Psoas muscle (tissue), 7 donors: ENCODE measurements at regions not wholly inside any gene's neighbourhood (a gene's known extent, or its start where the extent isn't known, plus 50 kb on each side); places are given as distances from the start of the nearest gene placed in this dataset.
A peak's percentile ranks its signal among the peaks of the same experiment; 100 is the strongest.
"Not testable (repeated sequence)": the region's sequence is repeated elsewhere in the genome, so short reads cannot be mapped to it uniquely, and the experiment has no call there.

Source experiments
- ATAC-seq, 4 donors: fragments of 200-7000 bp; cut with Tn5 transposase; one replicate each; pipeline ENCODE4 v1.9.1; 2020; ENCODE audit warnings: moderate library complexity in 3 of 4, mild to moderate bottlenecking in 2 of 4
- DNase-seq, 2 donors: peaks; one replicate each; pipeline ENCODE4 v3.0.0-alpha.2; 2020
- H3K27ac ChIP-seq: fragments of 200-600 bp; one replicate; pipeline ENCODE4 v1.8.0; 2022
- H3K27me3 ChIP-seq, 3 donors: fragments of 200-600 bp in 1 of 3; one replicate each; pipeline versions ENCODE4 v1.6.1 to v1.8.0; 2013 to 2022; ENCODE audit warnings: low read length in 2 of 3, mild to moderate bottlenecking in 2 of 3, moderate library complexity in 1 of 3; ENCODE audit not compliant: insufficient read depth in 3 of 3
- H3K36me3 ChIP-seq, 2 donors: fragments of 200-600 bp in 1 of 2; one replicate each; pipeline versions ENCODE4 v1.6.1 to v1.8.0; 2013 to 2022; ENCODE audit warnings: low read depth in 1 of 2, mild to moderate bottlenecking in 1 of 2, moderate library complexity in 1 of 2; ENCODE audit not compliant: insufficient read depth in 1 of 2
- H3K4me1 ChIP-seq: fragments of 200-600 bp; one replicate; pipeline ENCODE4 v1.8.0; 2022
- H3K4me3 ChIP-seq: fragments of 200-600 bp; one replicate; pipeline ENCODE4 v1.8.0; 2022; ENCODE audit warnings: mild to moderate bottlenecking
- H3K9me3 ChIP-seq: fragments of 200-600 bp; one replicate; pipeline ENCODE4 v1.8.0; 2022
- CTCF ChIP-seq: fragments of 200-600 bp; IDR thresholded peaks from one replicate; pipeline ENCODE4 v1.8.0; 2022; ENCODE audit warnings: antibody characterized with exemption
- WGBS, 3 donors: extraction: QIAGEN DNeasy Blood & Tissue Kit; methylation state at CpG; one replicate each; pipeline versions ENCODE4 v1.1.6 to v1.1.7; 2013; 5-methylcytosine and 5-hydroxymethylcytosine counted together
- intact Hi-C, 2 donors: fragments of 100-400 bp; cut with DNase I; formaldehyde crosslinking; loops; one replicate each; pipeline versions ENCODE4 v1.11.0 to v1.14.2; 2022
- donor health status: healthy with polysubstance abuse.
- donor health status: DM: no; HTN: no; CAD: no; lungs with moderate emphysema.
- donor health status: Bipolar disorder and iron deficiency.
- donor health status: healthy.
- donor health status: DM: yes; HTN: yes; CAD: no.
- donor health status: DM: no; HTN: no; CAD: no.
- donor health status: DM: yes; HTN: yes; CAD: no.

GRCh38 chr7:45306752-45307305, 149.2 kb downstream of the RAMP3 start:
- Histone ChIP-seq H3K4me1 (no peaks in the 10 kb centered on the region), H3K36me3 (no peaks in the 10 kb centered on the region), H3K9me3 (peaks cover 6% of the 10 kb centered on the region), H3K27me3 (no peaks in the 10 kb centered on the region), H3K27ac (no peak overlapping the region), H3K4me3 (no peak overlapping the region)
- DNase-seq (no peak), ATAC-seq (peak in 2 of 4 donors; percentile 54 to 56)
- TF ChIP-seq CTCF, result no peak
- 35 to 45% (median 44%) methylated on average over 3 of the region's 3 CpGs for WGBS, 3 donors
- intact Hi-C loops, result no loop called here

GRCh38 chr7:45311597-45311996, 154.0 kb downstream of the RAMP3 start:
- intact Hi-C loops, result no loop called here
- 80 to 87% (median 85%) methylated on average over 5 of the region's 5 CpGs for WGBS, 3 donors
- Histone ChIP-seq H3K27ac (no peak overlapping the region), H3K9me3 (peaks cover 6% of the 10 kb centered on the region), H3K4me1 (no peaks in the 10 kb centered on the region), H3K27me3 (no peaks in the 10 kb centered on the region), H3K4me3 (no peak overlapping the region), H3K36me3 (no peaks in the 10 kb centered on the region)
- DNase-seq (no peak), ATAC-seq (no peak)
- TF ChIP-seq CTCF, result no peak

- DNase-seq, intact Hi-C loops, H3K27ac ChIP-seq, H3K36me3 ChIP-seq, H3K4me3 ChIP-seq, H3K9me3 ChIP-seq, H3K4me1 ChIP-seq, ATAC-seq, H3K27me3 ChIP-seq: not testable (repeated sequence)
- 80 to 90% (median 85%) methylated on average over 7 of the region's 7 CpGs for WGBS, 3 donors
These were observed 157.9 kb downstream of the RAMP3 start for GRCh38 chr7:45315512-45315911.

GRCh38 chr7:45324683-45325237, 167.2 kb downstream of the RAMP3 start:
- no peak for DNase-seq
- intact Hi-C loops, result no loop called here
- no peak for ATAC-seq
- no peak overlapping the region for H3K4me3 ChIP-seq
- no peak overlapping the region for H3K27ac ChIP-seq
- no peaks in the 10 kb centered on the region for H3K4me1 ChIP-seq
- WGBS, 3 donors, result 30 to 36% (median 31%) methylated on average over 4 of the region's 4 CpGs
- H3K27me3 ChIP-seq, result no peaks in the 10 kb centered on the region
- no peak for TF ChIP-seq CTCF
- H3K9me3 ChIP-seq, result no peaks in the 10 kb centered on the region
- no peaks in the 10 kb centered on the region for H3K36me3 ChIP-seq

GRCh38 chr7:45325378-45325777, 167.8 kb downstream of the RAMP3 start:
- DNase-seq (no peak), ATAC-seq (no peak)
- H3K27ac ChIP-seq, result no peak overlapping the region
- WGBS, 3 donors, result 78 to 95% (median 82%) methylated on average over 3 of the region's 3 CpGs
- H3K9me3 ChIP-seq, result no peaks in the 10 kb centered on the region
- no peaks in the 10 kb centered on the region for H3K36me3 ChIP-seq
- TF ChIP-seq CTCF, result no peak
- no peaks in the 10 kb centered on the region for H3K27me3 ChIP-seq
- no peak overlapping the region for H3K4me3 ChIP-seq
- intact Hi-C loops, result no loop called here
- no peaks in the 10 kb centered on the region for H3K4me1 ChIP-seq
